Choroid plexus epithelial cell (primary cell): ENCODE measurements at regions not wholly inside any gene's neighbourhood (a gene's known extent, or its start where the extent isn't known, plus 50 kb on each side); places are given as distances from the start of the nearest gene placed in this dataset.

ENCODE experiments used
- DNase-seq: peaks from one replicate; pipeline ENCODE4 v3.0.0-alpha.2; 2010; ENCODE audit warnings: low read depth
- H3K4me3 ChIP-seq: 2 replicates; pipeline ENCODE4 v1.5.1; 2011; ENCODE audit warnings: low read depth, mild to moderate bottlenecking, control low read depth, low read length, moderate library complexity
- TF ChIP-seq, protein P1 (sequence below): conservative IDR thresholded peaks from 2 replicates; pipeline ENCODE4 v1.5.1; 2011; ENCODE audit warnings: low read depth, mild to moderate bottlenecking, control low read depth, inconsistent platforms, low read length, moderate library complexity

GRCh38 chr15:94600505-94600904 lies 369.1 kb downstream of the MCTP2 start:
- TF ChIP-seq, protein P1, sequence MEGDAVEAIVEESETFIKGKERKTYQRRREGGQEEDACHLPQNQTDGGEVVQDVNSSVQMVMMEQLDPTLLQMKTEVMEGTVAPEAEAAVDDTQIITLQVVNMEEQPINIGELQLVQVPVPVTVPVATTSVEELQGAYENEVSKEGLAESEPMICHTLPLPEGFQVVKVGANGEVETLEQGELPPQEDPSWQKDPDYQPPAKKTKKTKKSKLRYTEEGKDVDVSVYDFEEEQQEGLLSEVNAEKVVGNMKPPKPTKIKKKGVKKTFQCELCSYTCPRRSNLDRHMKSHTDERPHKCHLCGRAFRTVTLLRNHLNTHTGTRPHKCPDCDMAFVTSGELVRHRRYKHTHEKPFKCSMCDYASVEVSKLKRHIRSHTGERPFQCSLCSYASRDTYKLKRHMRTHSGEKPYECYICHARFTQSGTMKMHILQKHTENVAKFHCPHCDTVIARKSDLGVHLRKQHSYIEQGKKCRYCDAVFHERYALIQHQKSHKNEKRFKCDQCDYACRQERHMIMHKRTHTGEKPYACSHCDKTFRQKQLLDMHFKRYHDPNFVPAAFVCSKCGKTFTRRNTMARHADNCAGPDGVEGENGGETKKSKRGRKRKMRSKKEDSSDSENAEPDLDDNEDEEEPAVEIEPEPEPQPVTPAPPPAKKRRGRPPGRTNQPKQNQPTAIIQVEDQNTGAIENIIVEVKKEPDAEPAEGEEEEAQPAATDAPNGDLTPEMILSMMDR = no peak
- H3K4me3 ChIP-seq = no peak overlapping the region
- no peak for DNase-seq

DNA sequence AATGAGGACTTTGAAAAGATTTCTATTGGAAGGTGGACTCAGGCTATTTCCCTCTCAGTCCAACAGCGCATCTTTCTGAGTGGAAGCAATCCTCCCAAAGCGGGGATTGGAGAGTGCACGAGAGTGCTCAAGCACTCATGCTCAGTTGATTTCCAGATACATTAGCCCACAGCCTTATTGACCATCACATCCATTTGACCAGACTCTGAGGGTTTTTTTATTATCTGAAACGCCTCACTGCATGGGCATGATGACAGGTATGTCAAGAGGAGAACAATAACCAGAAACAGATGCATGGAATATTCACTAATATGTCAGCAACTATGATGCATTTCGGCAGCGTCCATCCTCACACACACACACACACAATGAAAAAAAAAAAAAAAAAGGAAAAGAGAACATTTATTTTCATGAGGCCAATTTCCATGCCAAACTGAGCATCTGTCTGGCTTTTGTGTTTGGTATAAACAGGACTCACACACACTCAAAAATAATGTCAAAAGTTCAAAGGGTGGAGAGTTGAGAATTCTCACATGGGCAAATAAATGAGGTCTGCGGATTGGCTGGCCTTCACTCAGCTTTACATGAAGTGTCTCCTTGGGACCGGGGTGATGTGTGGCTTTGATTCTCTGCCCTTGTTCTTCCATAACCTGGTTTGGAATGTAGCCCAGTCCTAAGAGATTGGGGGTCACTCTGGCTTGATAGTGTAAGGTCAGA lies 371.6 kb downstream of the MCTP2 start:
- no peak overlapping the region for H3K4me3 ChIP-seq
- no peak for DNase-seq
- TF ChIP-seq, protein P1 = no peak

GRCh38 chr15:94606286-94606685 lies 374.9 kb downstream of the MCTP2 start:
- DNase-seq = no peak
- TF ChIP-seq, protein P1 = no peak
- no peak overlapping the region for H3K4me3 ChIP-seq

DNA sequence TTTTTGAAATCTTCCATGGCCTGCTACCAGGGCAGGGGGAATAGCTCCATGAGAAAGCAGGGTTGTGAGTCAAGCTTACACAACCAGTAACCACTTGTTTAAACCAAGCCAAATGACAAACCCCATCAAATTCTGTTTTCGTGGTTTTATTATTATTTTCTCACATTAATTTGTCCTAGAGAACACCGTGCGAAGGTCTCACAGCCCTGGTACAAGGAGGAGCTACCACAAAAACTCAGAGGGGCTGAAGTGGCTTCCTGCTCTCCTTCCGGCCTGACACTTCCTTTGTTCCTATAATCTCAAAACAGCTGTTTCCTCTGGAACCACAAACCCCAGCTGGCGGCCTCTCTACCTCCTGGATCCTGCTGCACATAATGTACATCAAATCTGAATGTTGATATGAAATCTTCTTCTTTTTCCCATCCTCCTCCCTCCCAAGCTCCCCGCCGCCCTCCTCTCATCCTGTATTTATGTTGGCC lies 375.9 kb downstream of the MCTP2 start:
- DNase-seq = peak; percentile 13
- no peak overlapping the region for H3K4me3 ChIP-seq

DNA sequence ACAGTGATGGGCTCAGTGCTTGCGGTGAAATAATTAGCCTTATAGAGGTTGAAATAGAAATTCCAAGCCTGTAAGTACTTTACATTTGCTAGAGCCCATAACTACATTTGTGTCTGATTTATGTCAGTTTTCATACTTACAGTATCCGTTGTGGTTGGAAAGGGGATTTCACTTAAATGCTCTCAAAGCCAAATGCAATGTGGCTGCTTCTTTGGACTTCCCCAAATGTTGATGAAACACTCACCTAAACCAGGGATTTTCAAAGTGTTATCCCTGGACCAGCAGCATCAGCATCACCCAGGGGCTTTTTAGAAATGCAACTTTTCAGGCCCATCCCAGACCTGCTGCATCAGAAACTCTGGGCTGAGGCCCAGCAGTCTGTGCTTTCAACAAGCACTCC lies 378.7 kb downstream of the MCTP2 start:
- TF ChIP-seq, protein P1 = no peak
- no peak overlapping the region for H3K4me3 ChIP-seq
- no peak for DNase-seq

More for the DNA sequence above, 375.9 kb downstream of the MCTP2 start:
- TF ChIP-seq, protein P1 = no peak

- no peak for DNase-seq
- H3K4me3 ChIP-seq = no peak overlapping the region
- TF ChIP-seq, protein P1 = no peak
Measured at GRCh38 chr15:94610485-94610884, 379.1 kb downstream of the MCTP2 start.

GRCh38 chr15:94611656-94612055 lies 380.3 kb downstream of the MCTP2 start:
- TF ChIP-seq, protein P1 = no peak
- DNase-seq = no peak

More at GRCh38 chr15:94611656-94612055, 380.3 kb downstream of the MCTP2 start:
- no peak overlapping the region for H3K4me3 ChIP-seq
